DLD1 (cell line): ENCODE measurements at regions not wholly inside any gene's neighbourhood (a gene's known extent, or its start where the extent isn't known, plus 50 kb on each side); places are given as distances from the start of the nearest gene placed in this dataset.

Experiments used
- in situ Hi-C: cut with HindIII; loops from 2 replicates; pipeline ENCODE4 v1.10.0; 2017; ENCODE audit warnings: low sequenced_read_pairs

GRCh38 chr10:71066600-71066999 lies 145.8 kb upstream of the UNC5B start:
- in situ Hi-C loops, result no loop called here

GRCh38 chr10:71067098-71067740 lies 145.2 kb upstream of the UNC5B start:
- in situ Hi-C loops, result no loop called here

- in situ Hi-C loops, result no loop called here
These were observed 143.5 kb upstream of the UNC5B start for GRCh38 chr10:71068861-71069271.

- in situ Hi-C loops, result no loop called here
These were observed 142.3 kb upstream of the UNC5B start for GRCh38 chr10:71069909-71070666.

- in situ Hi-C loops, result no loop called here
These were observed 141.6 kb upstream of the UNC5B start for GRCh38 chr10:71070741-71071140.

GRCh38 chr10:71072131-71072822 lies 140.1 kb upstream of the UNC5B start:
- in situ Hi-C loops, result no loop called here

GRCh38 chr10:71072823-71073210 lies 139.6 kb upstream of the UNC5B start:
- in situ Hi-C loops, result no loop called here

- in situ Hi-C loops, result no loop called here
These were observed 138.8 kb upstream of the UNC5B start for GRCh38 chr10:71073451-71074175.

GRCh38 chr10:71074176-71074755 lies 138.1 kb upstream of the UNC5B start:
- in situ Hi-C loops, result no loop called here

GRCh38 chr10:71075086-71075758 lies 137.1 kb upstream of the UNC5B start:
- in situ Hi-C loops, result no loop called here

- in situ Hi-C loops, result no loop called here
These were observed 136.5 kb upstream of the UNC5B start for GRCh38 chr10:71075759-71076472.

- in situ Hi-C loops, result no loop called here
These were observed 135.8 kb upstream of the UNC5B start for GRCh38 chr10:71076473-71077142.

- in situ Hi-C loops, result no loop called here
These were observed 135.2 kb upstream of the UNC5B start for GRCh38 chr10:71077143-71077581.

- in situ Hi-C loops, result no loop called here
These were observed 134.4 kb upstream of the UNC5B start for GRCh38 chr10:71077796-71078453.

GRCh38 chr10:71078454-71079145 lies 133.8 kb upstream of the UNC5B start:
- in situ Hi-C loops, result no loop called here

GRCh38 chr10:71079761-71080380 lies 132.5 kb upstream of the UNC5B start:
- in situ Hi-C loops, result no loop called here

- in situ Hi-C loops, result no loop called here
These were observed 131.8 kb upstream of the UNC5B start for GRCh38 chr10:71080381-71081228.
